Parathyroid adenoma (tissue), 2 donors: ENCODE measurements at regions not wholly inside any gene's neighbourhood (a gene's known extent, or its start where the extent isn't known, plus 50 kb on each side); places are given as distances from the start of the nearest gene placed in this dataset.

Experiments
- H2AFZ ChIP-seq: fragments of 300-600 bp; sonication (generic); one replicate; pipeline ENCODE4 v1.7.0; 2017; ENCODE audit warnings: antibody characterized with exemption, mild to moderate bottlenecking
- H3K27ac ChIP-seq: fragments of 300-600 bp; sonication (generic); one replicate; pipeline ENCODE4 v1.7.0; 2017
- H3K27me3 ChIP-seq: fragments of 300-600 bp; sonication (generic); one replicate; pipeline ENCODE4 v1.7.0; 2017; ENCODE audit warnings: low read length; ENCODE audit not compliant: control insufficient read depth, insufficient read depth
- H3K36me3 ChIP-seq: fragments of 300-600 bp; sonication (generic); one replicate; pipeline ENCODE4 v1.7.0; 2017; ENCODE audit warnings: low read length; ENCODE audit not compliant: control insufficient read depth, insufficient read depth
- H3K4me1 ChIP-seq: fragments of 300-600 bp; sonication (generic); one replicate; pipeline ENCODE4 v1.7.0; 2017; ENCODE audit warnings: control low read depth
- H3K4me2 ChIP-seq: fragments of 300-600 bp; sonication (generic); one replicate; pipeline ENCODE4 v1.7.0; 2017; ENCODE audit warnings: low read length
- H3K4me3 ChIP-seq: fragments of 300-600 bp; sonication (generic); one replicate; pipeline ENCODE4 v1.7.0; 2017; ENCODE audit warnings: low read depth, low read length
- H3K79me2 ChIP-seq: fragments of 300-600 bp; sonication (generic); one replicate; pipeline ENCODE4 v1.7.0; 2017; ENCODE audit warnings: control low read depth
- H3K9ac ChIP-seq: fragments of 300-600 bp; sonication (generic); one replicate; pipeline ENCODE4 v1.7.0; 2017; ENCODE audit warnings: mild to moderate bottlenecking
- H3K9me3 ChIP-seq: fragments of 300-600 bp; sonication (generic); one replicate; pipeline ENCODE4 v1.7.0; 2017; ENCODE audit warnings: low read length; ENCODE audit not compliant: control insufficient read depth
- CTCF ChIP-seq: fragments of 300-600 bp; sonication (generic); IDR thresholded peaks from one replicate; pipeline ENCODE4 v1.7.0; 2017; ENCODE audit warnings: antibody characterized with exemption, mild to moderate bottlenecking
- donor health status: primary hyperparathyroidism.

- no peaks in the 10 kb centered on the region for H3K36me3 ChIP-seq
- no peaks in the 10 kb centered on the region for H3K27me3 ChIP-seq
- no peaks in the 10 kb centered on the region for H3K9me3 ChIP-seq
- no peaks in the 10 kb centered on the region for H3K4me1 ChIP-seq
- no peak overlapping the region for H3K4me3 ChIP-seq
- no peaks in the 10 kb centered on the region for H3K79me2 ChIP-seq
- H3K4me2 ChIP-seq = no peak overlapping the region
- no peak overlapping the region for H3K9ac ChIP-seq
- TF ChIP-seq CTCF = no peak
- H3K27ac ChIP-seq = no peak overlapping the region
- no peak overlapping the region for H2AFZ ChIP-seq
Observed at GRCh38 chr17:34178092-34178491, 77.0 kb upstream of the CCL2 start.

- Histone ChIP-seq H3K36me3 (no peaks in the 10 kb centered on the region), H3K79me2 (no peaks in the 10 kb centered on the region), H3K4me3 (no peak overlapping the region), H3K27me3 (no peaks in the 10 kb centered on the region), H2AFZ (no peak overlapping the region), H3K9me3 (no peaks in the 10 kb centered on the region), H3K27ac (no peak overlapping the region), H3K9ac (no peak overlapping the region), H3K4me2 (no peak overlapping the region), H3K4me1 (no peaks in the 10 kb centered on the region)
- TF ChIP-seq CTCF = no peak
Observed at GRCh38 chr17:34182036-34182803, 72.9 kb upstream of the CCL2 start.

GRCh38 chr17:34195987-34196386, 59.1 kb upstream of the CCL2 start:
- Histone ChIP-seq H3K9ac (no peak overlapping the region), H3K9me3 (no peaks in the 10 kb centered on the region), H3K36me3 (no peaks in the 10 kb centered on the region), H2AFZ (no peak overlapping the region), H3K4me1 (no peaks in the 10 kb centered on the region), H3K79me2 (no peaks in the 10 kb centered on the region), H3K4me3 (no peak overlapping the region), H3K27ac (no peak overlapping the region), H3K27me3 (no peaks in the 10 kb centered on the region), H3K4me2 (no peak overlapping the region)
- no peak for TF ChIP-seq CTCF

- no peak overlapping the region for H3K27ac ChIP-seq
- no peak overlapping the region for H2AFZ ChIP-seq
- H3K4me2 ChIP-seq = no peak overlapping the region
- H3K4me3 ChIP-seq = no peak overlapping the region
- H3K4me1 ChIP-seq = no peaks in the 10 kb centered on the region
- TF ChIP-seq CTCF = no peak
- no peaks in the 10 kb centered on the region for H3K36me3 ChIP-seq
- H3K9me3 ChIP-seq = no peaks in the 10 kb centered on the region
- no peaks in the 10 kb centered on the region for H3K27me3 ChIP-seq
- no peaks in the 10 kb centered on the region for H3K79me2 ChIP-seq
- no peak overlapping the region for H3K9ac ChIP-seq
Observed at GRCh38 chr17:34198519-34198918, 56.6 kb upstream of the CCL2 start.

GRCh38 chr17:34199454-34199853, 55.6 kb upstream of the CCL2 start:
- Histone ChIP-seq H3K4me2 (no peak overlapping the region), H3K27ac (no peak overlapping the region), H3K27me3 (no peaks in the 10 kb centered on the region), H3K79me2 (no peaks in the 10 kb centered on the region), H3K9me3 (no peaks in the 10 kb centered on the region), H3K9ac (no peak overlapping the region), H2AFZ (no peak overlapping the region), H3K36me3 (no peaks in the 10 kb centered on the region), H3K4me1 (no peaks in the 10 kb centered on the region), H3K4me3 (no peak overlapping the region)
- TF ChIP-seq CTCF = no peak
